Activated CD8-positive, alpha-beta memory T cell treated with anti-CD3 and anti-CD28 coated beads, Interleukin-2, amount 50 U/mL, for 1 hour (primary cell): ENCODE measurements at regions not wholly inside any gene's neighbourhood (a gene's known extent, or its start where the extent isn't known, plus 50 kb on each side); places are given as distances from the start of the nearest gene placed in this dataset.

ENCODE experiments used
- DNase-seq: peaks from one replicate; pipeline ENCODE4 v3.0.0-alpha.2; 2020; ENCODE audit errors: extremely low read depth

DNA sequence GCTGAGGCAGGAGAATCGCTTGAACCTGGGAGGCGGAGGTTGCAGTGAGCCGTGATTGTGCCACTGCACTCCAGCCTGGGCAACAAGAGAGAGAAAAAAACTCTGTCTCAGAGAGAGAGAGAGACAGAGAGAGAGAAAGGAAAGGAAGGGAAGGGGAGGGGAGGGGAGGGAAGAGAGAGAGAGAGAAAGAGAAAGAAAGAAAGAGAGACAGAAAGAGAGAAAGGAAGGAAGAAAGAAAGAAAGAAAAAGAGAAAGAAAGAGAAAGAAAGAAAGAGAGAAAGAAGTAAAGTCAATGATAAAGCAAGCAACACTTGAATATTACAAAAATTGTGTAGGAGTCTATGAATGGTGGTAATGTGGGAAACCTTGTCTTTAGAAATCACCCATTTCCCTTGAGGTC lies 133.6 kb upstream of the MSX2 start:
- no peak for DNase-seq

DNA sequence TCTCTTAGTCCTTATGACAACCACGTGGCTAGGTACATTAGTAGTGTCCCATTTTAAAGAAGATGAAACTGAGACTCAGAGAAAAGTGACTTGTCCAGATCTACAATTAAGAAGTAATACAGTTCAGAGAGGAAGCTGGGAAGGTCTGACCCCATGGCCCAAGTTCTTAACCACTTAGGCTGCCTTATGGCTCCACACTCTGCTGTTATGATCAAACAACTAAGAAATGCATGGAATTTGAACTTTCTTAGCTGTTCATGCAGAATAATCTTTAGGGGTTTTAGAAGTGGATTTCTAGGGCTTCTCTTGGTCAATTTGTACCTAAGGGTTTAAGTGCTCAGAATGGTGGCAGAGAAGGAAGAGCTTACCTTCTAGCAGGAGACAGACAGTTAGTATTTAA lies 128.0 kb upstream of the MSX2 start:
- DNase-seq = no peak

DNA sequence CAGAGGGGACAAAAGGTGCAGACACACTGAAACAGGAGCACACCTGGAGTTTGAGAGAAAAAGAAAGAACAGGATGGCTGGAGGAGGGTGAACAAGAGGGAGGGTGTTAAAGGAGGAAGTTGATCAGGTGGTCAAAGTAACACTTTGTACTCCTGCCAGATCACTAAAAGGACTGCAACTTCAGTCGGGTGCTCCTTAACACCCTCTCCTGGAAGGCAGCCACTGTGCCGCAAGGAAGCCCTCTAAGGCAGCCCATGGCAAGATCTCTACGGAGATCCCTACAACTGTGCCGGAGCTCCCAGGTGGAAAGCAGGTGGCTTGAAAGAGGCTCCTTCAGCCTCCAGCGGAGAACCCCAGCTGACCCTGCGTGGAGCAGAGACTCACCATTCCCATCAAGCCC lies 124.4 kb upstream of the MSX2 start:
- DNase-seq = no peak

DNA sequence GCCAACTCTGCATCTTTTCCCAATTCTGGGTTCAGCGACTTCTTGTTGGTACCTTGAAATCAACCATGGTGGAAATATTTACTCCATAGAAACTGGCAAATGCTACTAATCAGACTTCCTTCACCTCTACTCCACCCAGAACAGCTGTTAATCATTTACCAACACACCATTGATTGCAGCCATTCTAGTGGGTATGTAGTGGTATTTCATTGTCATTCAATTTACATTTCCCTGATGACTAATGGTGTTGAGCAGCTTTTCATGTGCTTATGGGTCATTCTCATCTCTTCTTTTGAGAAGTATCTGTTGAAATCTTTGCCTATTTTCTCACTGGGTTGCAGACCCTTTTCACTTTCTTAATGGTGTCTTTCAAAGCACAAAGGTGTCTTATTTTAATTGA lies 122.4 kb upstream of the MSX2 start:
- DNase-seq = no peak

DNA sequence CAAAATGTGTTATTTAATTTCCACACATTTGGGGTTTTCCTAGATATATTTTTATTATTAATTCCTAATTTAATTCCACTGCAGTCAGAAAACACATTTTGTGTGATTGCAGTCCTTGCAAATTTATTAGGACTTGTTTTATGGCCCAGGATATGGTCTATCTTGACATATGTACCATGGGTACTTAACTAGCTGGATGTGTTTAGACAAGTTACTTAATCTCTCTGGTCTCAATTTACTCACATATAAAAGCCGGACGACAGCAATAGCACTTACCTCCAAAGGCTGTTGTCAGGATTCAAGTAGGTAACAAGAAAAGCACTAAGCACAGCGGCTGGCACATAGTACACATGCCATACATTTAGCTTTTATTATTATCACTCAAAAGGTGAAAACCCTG lies 118.2 kb upstream of the MSX2 start:
- DNase-seq = no peak

DNA sequence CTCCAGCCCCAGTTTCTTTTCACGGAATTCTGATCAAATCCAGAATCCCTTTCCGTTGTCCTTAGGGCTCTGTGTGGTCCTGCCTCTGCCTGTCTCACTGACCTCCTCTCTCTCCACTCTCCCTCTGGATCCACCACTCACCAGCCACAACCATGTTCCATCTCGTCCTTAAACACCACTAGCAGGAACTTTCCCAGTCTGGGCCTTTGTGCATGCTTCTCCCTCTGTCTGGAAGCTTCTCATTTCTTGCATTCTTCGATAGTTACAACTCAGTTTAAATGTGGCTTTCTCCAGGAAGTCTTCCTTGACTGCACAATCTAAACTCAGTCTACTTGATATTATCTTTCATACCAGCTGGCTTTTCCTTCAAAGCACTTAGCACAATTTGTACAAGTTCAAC lies 117.7 kb upstream of the MSX2 start:
- no peak for DNase-seq

DNA sequence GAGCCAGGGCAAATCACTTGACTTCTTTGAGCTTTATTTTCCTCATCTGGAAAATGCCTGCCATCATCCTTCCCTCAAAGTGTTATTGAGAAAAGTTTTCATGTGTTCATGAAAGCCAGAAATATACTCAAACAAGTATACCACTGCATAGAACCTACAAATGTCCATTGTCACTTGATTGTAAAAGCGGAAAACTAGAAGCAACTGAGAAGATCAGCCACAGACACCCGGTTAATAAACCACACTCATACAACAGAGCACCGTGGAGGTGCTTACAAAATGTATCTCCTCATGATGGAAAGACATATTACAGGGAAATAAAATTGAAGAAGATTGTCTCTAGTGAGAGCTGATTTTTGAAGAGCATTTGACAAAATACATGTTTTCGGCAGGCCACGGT lies 117.2 kb upstream of the MSX2 start:
- DNase-seq = no peak

DNA sequence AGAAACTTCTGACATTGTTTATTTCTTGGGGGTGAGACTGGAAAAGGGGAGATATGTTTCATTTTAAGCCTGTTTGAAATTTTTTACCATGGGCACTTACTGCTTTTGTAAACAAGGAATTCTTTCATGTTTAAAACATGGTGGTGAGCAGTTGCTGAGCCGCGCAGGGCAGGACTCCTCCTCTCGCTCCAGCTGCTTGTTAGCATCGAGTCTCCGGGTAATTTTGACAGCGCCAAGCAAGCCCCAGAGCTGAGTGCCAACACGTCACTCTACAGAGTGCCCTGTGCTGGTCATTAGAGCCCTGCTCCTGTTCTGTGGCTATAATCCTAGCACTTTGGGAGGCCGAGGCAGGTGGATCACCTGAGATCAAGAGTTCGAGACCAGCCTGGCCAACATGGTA lies 116.5 kb upstream of the MSX2 start:
- no peak for DNase-seq

DNA sequence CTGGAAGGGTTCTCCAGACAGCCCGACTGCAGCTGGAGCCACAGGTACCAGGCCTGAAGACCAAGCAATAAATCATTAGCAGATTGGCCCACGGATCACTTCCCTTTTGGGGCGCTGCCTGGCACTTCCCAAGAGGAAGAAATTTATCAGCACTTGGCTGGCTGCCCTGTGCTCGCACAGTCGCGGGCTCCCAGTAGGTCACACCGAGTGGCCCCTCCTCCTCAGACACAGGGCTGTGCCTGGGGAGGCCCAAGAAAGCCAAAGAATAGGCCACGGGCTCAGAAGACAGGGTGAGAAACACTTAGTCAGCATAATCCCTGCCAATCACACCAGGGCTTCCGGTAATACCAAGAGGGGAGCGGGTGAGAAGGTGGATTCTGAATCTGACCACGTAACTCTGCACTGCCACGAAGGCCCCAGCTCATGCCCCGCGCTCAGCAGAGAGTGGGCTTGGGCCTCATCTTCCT lies 115.7 kb upstream of the MSX2 start:
- no peak for DNase-seq

DNA sequence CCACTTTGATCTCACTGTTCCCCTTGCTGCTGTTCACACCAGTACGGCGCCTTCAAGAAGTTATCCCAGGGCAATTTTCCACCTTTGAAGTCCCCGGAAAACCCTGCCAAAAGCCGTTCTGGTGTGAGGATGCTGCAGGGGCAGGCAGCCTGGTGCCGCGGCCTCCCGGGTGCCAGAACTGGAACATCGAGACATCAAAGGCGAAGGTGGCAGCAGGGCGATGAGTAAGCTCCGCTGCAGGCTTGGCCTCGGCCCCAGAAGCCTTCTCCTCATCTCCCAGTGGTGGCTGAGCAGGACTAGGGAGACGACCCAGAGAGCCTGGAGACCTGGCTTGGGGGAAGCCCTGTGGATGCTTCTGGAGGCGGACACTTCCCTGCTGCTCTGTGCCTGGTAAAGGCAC lies 115.3 kb upstream of the MSX2 start:
- DNase-seq = no peak

DNA sequence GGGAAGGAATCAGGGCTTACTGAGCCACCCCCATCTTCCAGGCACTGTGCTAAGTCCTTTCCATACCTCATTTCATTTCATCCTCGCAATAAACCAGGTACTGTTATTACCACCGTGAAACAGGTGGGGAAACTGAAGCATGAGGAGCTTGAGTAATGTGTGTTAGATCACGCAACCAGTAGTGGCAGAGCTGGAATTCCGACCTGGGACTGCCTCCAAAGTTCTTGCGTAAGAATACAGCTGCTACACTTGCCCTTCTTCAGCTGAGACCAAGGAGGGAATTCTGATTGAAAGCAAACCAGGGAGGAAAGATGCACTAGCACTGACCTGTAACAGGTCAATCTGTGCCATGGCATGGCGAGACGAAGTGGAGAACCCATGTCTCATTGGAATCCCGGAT lies 113.4 kb upstream of the MSX2 start:
- DNase-seq = no peak

DNA sequence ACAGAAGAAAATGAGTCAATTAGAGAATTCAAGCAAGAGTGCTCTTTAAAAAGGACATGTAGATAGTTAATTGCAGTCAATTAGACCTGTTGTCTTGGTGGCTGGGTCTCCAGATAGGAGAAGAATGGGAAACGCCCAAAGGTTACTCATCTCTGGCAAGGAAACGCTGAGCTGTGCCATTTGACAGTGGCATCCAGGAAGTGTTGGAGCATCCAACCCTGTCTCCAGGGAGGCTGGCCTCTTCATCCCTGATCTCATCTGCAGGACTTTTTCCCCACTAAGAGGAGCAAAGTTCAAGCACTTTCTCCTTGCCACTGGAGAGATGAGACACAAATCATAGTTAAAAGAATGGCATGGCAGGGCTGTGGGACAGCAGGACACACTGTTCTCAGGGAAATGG lies 111.7 kb upstream of the MSX2 start:
- DNase-seq = no peak

DNA sequence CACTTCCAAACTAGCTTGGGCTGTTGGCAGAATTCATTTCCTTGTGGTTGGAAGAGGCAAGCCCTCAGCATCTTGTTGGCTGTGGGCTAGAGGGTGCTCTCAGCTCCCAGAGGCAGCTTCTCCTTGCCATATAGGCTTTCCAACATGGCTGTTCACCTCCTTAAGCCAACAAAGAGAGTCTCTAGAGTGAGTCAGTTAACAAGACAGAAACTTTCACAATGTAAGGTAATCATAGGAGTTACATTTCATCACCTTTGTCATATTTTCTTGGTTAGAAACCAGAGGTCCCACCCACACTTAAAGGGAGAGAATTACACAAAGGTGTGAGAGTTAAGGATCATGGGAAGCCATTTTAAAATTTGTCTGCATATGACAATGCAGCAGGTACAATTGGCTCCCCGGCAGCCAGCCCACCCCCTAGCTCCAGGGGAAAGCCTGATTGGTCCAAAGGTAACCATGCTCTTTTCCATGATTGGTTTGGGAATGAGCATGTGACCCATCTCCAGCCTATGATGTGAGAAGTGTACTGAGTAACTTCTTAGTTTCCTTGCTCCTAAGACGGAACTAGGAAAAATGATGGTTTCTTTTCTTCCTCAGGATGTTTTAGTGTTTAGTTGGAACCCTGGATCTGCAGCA lies 109.8 kb upstream of the MSX2 start:
- DNase-seq = no peak

DNA sequence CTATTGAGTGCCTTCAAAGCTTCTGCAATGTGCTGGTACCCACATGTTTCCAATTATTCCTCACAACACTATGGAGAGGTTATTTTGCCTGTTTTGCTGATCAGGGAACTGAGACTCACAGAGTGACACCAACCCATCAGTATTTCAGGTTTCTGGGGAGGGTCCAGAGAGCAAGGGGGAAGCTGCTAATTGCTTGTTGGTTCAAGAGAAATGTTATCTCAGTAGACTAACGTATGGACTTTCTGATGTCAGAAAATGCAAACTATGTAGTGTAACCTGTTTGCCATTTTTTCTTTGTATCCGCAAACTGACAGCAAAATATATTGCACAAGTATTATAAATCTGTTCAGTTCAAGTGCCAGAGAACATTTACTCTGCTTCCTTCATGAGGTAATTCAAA lies 108.3 kb upstream of the MSX2 start:
- DNase-seq = no peak

DNA sequence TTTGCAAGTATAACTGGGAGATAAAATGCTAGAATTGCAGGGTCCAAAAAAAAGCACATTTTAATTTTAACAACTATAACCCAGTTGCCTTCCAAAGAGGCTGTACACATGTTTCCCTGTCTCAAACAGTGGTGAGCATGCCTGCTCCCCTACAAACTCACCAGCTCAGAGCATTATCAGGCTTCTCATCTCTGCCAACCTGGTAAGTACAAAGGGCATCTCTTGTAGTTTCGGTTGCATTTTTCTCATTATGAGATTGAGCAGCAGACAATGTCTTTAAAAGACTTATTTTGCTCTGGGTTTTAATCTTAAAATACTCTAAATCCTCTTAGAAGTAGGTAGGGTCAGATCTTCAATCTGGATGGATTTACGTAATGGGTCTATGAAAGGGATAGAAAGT lies 107.1 kb upstream of the MSX2 start:
- DNase-seq = no peak

DNA sequence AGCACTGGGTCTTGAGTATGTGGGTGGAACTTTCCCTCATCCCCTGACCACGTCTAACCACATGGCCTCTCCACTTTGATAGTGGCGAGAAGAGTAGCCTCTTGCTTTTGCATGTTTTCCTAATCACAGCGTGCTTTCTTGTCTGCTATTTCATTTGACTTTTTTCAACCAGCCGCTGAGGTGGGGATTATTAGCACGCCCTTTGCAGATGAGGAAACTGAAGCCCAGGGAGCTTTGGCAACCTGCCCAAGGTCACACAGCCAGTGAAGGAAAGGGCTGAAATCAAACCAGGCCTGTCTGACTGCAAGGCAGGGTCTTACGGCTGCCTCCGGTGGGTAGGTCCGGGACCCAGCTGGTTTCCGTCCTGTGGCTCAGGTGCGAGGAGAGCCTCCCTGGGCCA lies 106.5 kb upstream of the MSX2 start:
- no peak for DNase-seq

DNA sequence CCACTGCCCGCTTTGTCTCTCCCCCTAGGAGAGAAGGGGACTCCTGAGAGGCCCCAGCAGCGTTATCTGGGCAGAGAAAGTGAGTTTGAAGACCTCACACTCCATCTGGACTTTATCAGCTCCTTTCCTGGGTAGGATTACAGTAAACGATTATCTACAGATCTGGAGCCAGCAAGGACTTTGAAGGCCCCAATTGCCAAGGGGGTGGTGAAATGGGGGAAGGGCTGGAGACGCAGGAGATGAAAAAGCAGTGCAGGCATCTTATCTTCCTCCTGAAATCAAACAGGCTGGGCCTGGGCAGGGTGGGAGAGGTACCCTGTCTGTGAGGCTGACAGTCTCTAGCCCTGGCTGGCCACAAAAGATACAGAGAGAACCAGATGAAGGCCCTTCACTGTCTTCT lies 105.8 kb upstream of the MSX2 start:
- no peak for DNase-seq

DNA sequence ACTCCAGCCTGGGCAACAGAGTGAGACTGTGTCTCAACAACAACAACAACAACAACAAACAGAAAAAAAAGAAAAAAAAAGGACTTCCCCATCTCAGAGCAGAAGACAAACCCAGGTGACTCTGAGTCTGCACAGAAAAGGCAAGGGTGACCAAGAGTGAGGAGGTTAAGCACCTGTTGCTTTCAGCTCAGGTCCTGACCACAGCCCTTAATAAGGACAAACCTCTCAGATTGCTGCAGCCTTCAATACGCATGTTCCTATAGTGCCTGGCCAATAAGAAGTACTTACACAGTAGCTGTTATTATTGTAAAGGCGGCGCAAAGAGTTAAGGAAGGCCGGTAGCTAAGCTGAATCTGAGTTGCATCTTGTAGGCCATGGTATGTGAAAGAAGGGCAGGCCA lies 102.3 kb upstream of the MSX2 start:
- DNase-seq = no peak

DNA sequence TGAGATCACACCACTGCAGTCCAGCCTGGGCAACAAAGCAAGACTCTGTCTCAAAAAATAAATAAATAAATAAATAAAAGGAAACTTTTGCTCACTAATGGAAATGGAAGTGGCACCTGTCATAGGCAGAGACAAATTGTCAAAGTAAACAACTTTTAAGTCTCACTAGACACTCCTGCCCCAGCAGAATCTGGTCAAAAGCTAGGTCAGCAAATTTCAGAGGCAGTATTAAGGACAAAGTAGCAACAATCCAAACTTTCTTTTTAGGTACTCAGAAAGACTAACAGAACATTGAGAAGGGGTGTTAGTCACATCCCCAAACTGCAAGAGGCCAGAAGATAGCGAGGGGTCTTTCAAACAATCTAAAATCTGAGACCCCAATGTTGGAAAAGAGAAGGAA lies 101.4 kb upstream of the MSX2 start:
- no peak for DNase-seq

DNA sequence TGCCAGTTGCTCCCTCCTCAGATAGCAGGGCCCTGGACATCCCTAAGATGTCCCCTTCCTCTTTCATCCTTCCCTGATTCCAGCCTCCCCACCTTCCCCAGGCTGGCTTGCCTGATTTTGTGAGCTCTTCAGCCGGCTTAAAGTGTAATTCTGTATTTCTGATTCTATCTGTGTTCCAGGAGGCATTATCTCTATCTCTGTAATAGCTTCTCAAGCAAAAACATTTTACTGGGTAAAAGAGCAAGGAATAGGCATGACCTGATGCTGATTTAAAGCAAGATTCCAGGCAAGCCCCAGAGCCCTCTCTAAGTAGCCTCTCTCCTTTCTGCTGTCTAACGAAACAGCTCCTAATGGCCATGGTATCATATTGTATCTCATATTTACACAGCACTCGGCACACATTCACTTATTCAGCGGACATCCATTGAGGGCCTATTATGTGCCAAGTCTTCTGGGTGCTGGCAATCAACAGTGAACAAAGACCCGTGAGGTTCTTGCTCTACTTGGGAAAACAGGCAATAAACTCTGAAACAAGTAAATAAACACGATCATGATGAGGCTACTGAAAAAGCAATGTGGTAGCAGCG lies 100.9 kb upstream of the MSX2 start:
- DNase-seq = no peak

DNA sequence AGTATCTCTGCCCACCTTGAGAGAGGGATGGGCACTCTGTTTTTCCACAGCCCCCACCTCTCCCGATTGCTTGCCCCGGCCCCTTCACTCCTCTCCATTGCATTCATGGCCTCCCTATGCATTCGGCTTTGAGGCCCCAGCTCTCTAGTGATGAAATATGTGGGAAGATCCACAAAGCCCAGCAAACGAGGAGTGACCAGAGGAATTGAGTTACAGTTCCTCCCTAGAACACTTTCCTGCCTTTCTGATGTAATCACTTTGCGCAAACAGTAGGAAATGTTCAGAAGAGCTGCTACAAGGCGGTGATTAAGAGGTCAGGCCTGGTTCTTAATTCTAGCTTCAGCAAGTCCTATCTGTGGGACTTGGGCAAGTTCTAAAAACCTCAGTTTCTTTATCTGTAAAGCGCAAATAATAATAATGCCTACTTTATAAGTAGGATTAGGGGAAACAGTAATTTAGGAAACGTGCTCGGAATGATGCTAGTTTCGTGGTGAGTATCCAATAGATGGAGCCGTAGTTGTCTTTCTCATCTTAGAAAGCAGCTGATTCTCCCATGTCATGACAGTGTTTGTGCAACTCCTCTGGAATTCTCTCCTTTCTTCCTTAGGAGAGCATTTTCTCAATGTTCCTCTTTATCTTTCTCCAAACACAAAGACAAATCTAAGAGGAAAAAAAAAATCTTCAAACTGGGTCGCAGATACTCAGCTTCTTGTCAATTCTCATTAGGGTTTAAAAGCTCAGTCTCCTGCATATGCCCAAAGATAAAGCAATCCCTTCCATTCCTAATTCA lies 99.5 kb upstream of the MSX2 start:
- no peak for DNase-seq

DNA sequence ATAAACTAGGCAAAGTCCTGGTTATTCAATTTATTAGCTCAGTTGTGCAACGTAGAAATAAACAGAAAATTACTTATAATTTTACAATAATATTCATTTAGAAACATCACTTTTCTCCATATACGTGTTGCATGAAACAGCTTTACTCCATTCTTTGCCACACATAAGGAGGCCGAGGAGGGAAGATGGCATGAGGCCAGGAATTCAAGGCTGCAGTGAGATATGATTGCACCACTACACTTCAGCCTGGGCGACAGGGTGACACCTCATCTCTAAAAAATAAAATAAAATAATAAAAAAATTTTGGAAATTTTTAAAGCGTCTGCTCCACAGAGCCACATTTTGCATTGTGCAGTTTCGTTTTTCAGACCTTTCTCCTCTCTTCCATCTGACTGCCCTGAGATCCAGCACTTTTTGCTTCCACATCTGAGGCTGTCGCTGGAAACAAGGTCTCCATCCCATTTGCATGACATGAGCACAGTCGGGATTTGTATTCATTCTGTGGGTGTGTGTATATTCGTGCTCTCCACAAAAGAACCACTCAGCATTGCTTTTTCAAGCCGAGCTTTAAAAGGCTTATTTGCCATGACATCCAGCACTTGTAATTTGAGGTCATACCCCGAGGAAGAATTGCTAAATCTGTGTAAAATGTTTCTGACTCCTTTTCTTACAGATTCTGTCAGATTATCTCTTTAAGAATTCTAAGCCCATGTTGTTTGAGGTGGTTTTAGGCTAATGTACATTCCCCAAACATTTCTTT lies 98.6 kb upstream of the MSX2 start:
- no peak for DNase-seq
